ENCODE measurements at regions not wholly inside any gene's neighbourhood (a gene's known extent, or its start where the extent isn't known, plus 50 kb on each side); places are given as distances from the start of the nearest gene placed in this dataset.

DNA sequence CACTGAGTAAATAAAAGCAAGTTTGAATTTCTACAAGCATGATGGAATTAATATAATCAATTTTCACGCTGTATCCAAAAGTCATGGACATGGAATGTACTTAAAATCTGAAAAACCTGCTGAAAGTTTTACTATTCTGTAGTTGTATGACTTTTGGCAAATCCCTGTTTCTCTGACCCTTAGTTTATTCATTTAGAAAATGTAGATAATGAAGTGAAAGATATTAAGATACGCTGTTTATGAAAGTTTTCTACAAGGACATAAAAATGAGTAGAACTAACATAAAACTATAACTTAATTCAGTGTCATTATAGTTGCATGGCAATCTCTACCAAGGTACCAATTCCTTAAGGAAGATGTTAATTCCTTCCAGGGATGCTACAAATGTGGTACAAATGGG lies 363.2 kb upstream of the MPDZ start:
- TF ChIP-seq, protein P1, sequence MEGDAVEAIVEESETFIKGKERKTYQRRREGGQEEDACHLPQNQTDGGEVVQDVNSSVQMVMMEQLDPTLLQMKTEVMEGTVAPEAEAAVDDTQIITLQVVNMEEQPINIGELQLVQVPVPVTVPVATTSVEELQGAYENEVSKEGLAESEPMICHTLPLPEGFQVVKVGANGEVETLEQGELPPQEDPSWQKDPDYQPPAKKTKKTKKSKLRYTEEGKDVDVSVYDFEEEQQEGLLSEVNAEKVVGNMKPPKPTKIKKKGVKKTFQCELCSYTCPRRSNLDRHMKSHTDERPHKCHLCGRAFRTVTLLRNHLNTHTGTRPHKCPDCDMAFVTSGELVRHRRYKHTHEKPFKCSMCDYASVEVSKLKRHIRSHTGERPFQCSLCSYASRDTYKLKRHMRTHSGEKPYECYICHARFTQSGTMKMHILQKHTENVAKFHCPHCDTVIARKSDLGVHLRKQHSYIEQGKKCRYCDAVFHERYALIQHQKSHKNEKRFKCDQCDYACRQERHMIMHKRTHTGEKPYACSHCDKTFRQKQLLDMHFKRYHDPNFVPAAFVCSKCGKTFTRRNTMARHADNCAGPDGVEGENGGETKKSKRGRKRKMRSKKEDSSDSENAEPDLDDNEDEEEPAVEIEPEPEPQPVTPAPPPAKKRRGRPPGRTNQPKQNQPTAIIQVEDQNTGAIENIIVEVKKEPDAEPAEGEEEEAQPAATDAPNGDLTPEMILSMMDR (optimal IDR thresholded peaks at IDR 0.05 in 1 of 3, IDR thresholded peaks at IDR 0.05 in 1 of 3, conservative IDR thresholded peaks at IDR 0.05 in 1 of 3; ENCODE audit: extremely low read depth in 1 of 3, insufficient read depth in 2 of 3, low read length in 3 of 3): no peak
- no peak for TF ChIP-seq EZH2 (IDR thresholded peaks at IDR 0.05; ENCODE audit: low read length)

All from keratinocyte (primary cell).